Stomach smooth muscle (tissue), 2 donors: ENCODE measurements at regions not wholly inside any gene's neighbourhood (a gene's known extent, or its start where the extent isn't known, plus 50 kb on each side); places are given as distances from the start of the nearest gene placed in this dataset.

Source experiments
- H3K27ac ChIP-seq: one replicate; pipeline ENCODE4 v1.7.0; 2013; ENCODE audit warnings: mild to moderate bottlenecking, low read length, inconsistent platforms
- H3K27me3 ChIP-seq, 2 donors: one replicate each; pipeline ENCODE4 v1.7.0; 2013; ENCODE audit warnings: low read length in 2 of 2; ENCODE audit not compliant: insufficient read depth in 2 of 2, control insufficient read depth in 1 of 2
- H3K36me3 ChIP-seq, 2 donors: one replicate each; pipeline ENCODE4 v1.7.0; 2013; ENCODE audit warnings: low read length in 2 of 2; ENCODE audit not compliant: control insufficient read depth in 2 of 2, insufficient read depth in 2 of 2
- H3K4me1 ChIP-seq: one replicate; pipeline ENCODE4 v1.7.0; 2013; ENCODE audit warnings: low read length; ENCODE audit not compliant: control insufficient read depth, insufficient read depth
- H3K4me3 ChIP-seq, 2 donors: one replicate each; pipeline ENCODE4 v1.7.0; 2013; ENCODE audit warnings: low read length in 2 of 2
- H3K9ac ChIP-seq, 2 donors: one replicate each; pipeline ENCODE4 v1.7.0; 2013; ENCODE audit warnings: low read length in 2 of 2, mild to moderate bottlenecking in 1 of 2
- H3K9me3 ChIP-seq, 2 donors: one replicate each; pipeline ENCODE4 v1.7.0; 2013; ENCODE audit warnings: low read length in 2 of 2; ENCODE audit not compliant: control insufficient read depth in 2 of 2
- donor health status: healthy.
- donor health status: Pancreatic carcinoma.

- no peak overlapping the region for H3K9ac ChIP-seq
- H3K36me3 ChIP-seq, result no peaks in the 10 kb centered on the region
- no peak overlapping the region for H3K27ac ChIP-seq
- no peaks in the 10 kb centered on the region for H3K4me1 ChIP-seq
- H3K27me3 ChIP-seq, result no peaks in the 10 kb centered on the region
- H3K4me3 ChIP-seq, result no peak overlapping the region
- no peaks in the 10 kb centered on the region for H3K9me3 ChIP-seq
These were observed 173.2 kb upstream of the ELL2 start for GRCh38 chr5:96134886-96135285.

- no peak overlapping the region for H3K4me3 ChIP-seq
- no peak overlapping the region for H3K27ac ChIP-seq
- no peaks in the 10 kb centered on the region for H3K4me1 ChIP-seq
- H3K36me3 ChIP-seq, result no peaks in the 10 kb centered on the region
- H3K9me3 ChIP-seq, result no peaks in the 10 kb centered on the region
- H3K27me3 ChIP-seq, result no peaks in the 10 kb centered on the region
- no peak overlapping the region for H3K9ac ChIP-seq
These were observed 171.9 kb upstream of the ELL2 start for GRCh38 chr5:96133341-96134079.

GRCh38 chr5:96129276-96129675 lies 167.6 kb upstream of the ELL2 start:
- H3K9ac ChIP-seq, result no peak overlapping the region
- peaks cover 3% of the 10 kb centered on the region for H3K4me1 ChIP-seq
- no peaks in the 10 kb centered on the region for H3K36me3 ChIP-seq
- H3K4me3 ChIP-seq, result no peak overlapping the region
- no peaks in the 10 kb centered on the region for H3K27me3 ChIP-seq
- no peak overlapping the region for H3K27ac ChIP-seq
- H3K9me3 ChIP-seq, result no peaks in the 10 kb centered on the region

GRCh38 chr5:96128204-96128864 lies 166.7 kb upstream of the ELL2 start:
- Histone ChIP-seq H3K27me3 (no peaks in the 10 kb centered on the region), H3K27ac (no peak overlapping the region), H3K9ac (no peak overlapping the region), H3K4me1 (peaks cover 3% of the 10 kb centered on the region), H3K36me3 (no peaks in the 10 kb centered on the region), H3K4me3 (peak overlapping the region in 1 of 2 donors; percentile 1), H3K9me3 (no peaks in the 10 kb centered on the region)

- no peak overlapping the region for H3K4me3 ChIP-seq
- no peaks in the 10 kb centered on the region for H3K27me3 ChIP-seq
- no peak overlapping the region for H3K9ac ChIP-seq
- no peaks in the 10 kb centered on the region for H3K36me3 ChIP-seq
- H3K9me3 ChIP-seq, result no peaks in the 10 kb centered on the region
- H3K27ac ChIP-seq, result no peak overlapping the region
- H3K4me1 ChIP-seq, result peaks cover 3% of the 10 kb centered on the region
These were observed 165.9 kb upstream of the ELL2 start for GRCh38 chr5:96127538-96127937.

GRCh38 chr5:96125231-96125891 lies 163.7 kb upstream of the ELL2 start:
- peak overlapping the region; percentile 36 to 39 for H3K4me3 ChIP-seq
- no peak overlapping the region for H3K9ac ChIP-seq
- H3K9me3 ChIP-seq, result no peaks in the 10 kb centered on the region
- H3K4me1 ChIP-seq, result peaks cover 3% of the 10 kb centered on the region
- H3K27me3 ChIP-seq, result no peaks in the 10 kb centered on the region
- no peak overlapping the region for H3K27ac ChIP-seq
- H3K36me3 ChIP-seq, result no peaks in the 10 kb centered on the region

- no peaks in the 10 kb centered on the region for H3K36me3 ChIP-seq
- H3K27me3 ChIP-seq, result no peaks in the 10 kb centered on the region
- H3K9ac ChIP-seq, result no peak overlapping the region
- no peaks in the 10 kb centered on the region for H3K9me3 ChIP-seq
- no peak overlapping the region for H3K4me3 ChIP-seq
- H3K4me1 ChIP-seq, result peaks cover 3% of the 10 kb centered on the region
- no peak overlapping the region for H3K27ac ChIP-seq
These were observed 162.9 kb upstream of the ELL2 start for GRCh38 chr5:96124589-96124988.

GRCh38 chr5:96123418-96123817 lies 161.8 kb upstream of the ELL2 start:
- no peak overlapping the region for H3K27ac ChIP-seq
- no peaks in the 10 kb centered on the region for H3K9me3 ChIP-seq
- no peak overlapping the region for H3K4me3 ChIP-seq
- H3K4me1 ChIP-seq, result peaks cover 3% of the 10 kb centered on the region
- no peaks in the 10 kb centered on the region for H3K36me3 ChIP-seq
- no peak overlapping the region for H3K9ac ChIP-seq
- H3K27me3 ChIP-seq, result no peaks in the 10 kb centered on the region

- Histone ChIP-seq H3K9me3 (no peaks in the 10 kb centered on the region), H3K36me3 (no peaks in the 10 kb centered on the region), H3K27ac (no peak overlapping the region), H3K9ac (no peak overlapping the region), H3K4me3 (no peak overlapping the region), H3K4me1 (peaks cover 8% of the 10 kb centered on the region), H3K27me3 (no peaks in the 10 kb centered on the region)
These were observed 159.7 kb upstream of the ELL2 start for GRCh38 chr5:96121364-96121763.

- Histone ChIP-seq H3K9ac (no peak overlapping the region), H3K27ac (no peak overlapping the region), H3K27me3 (no peaks in the 10 kb centered on the region), H3K4me3 (no peak overlapping the region), H3K36me3 (no peaks in the 10 kb centered on the region), H3K4me1 (peaks cover 5% of the 10 kb centered on the region), H3K9me3 (no peaks in the 10 kb centered on the region)
These were observed 158.5 kb upstream of the ELL2 start for GRCh38 chr5:96120120-96120519.
